ENCODE measurements at regions not wholly inside any gene's neighbourhood (a gene's known extent, or its start where the extent isn't known, plus 50 kb on each side); places are given as distances from the start of the nearest gene placed in this dataset.

DNA sequence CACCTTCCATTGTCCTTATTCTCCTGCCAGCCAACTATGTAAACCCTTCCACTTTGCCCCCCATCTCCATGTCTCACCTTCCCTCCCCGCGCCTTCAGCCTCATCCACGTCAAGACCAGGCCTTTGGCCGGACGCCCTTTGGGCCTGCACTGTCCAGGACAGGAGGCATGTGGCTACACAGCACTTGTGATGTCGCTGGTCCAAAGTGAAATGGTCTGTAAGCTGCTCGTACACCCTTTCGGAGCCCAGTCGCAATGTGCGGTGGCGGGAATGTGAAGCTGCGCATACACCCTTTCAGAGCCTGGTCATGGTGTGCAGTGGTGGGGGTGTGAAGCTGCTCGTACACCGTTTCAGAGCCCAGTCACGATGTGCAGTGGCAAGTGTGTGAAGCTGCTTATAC is 247.9 kb upstream of the RGS6 start:
- FAIRE-seq, result no peak
- Histone ChIP-seq H2AFZ (ENCODE audit: low read depth, low read length) (no peak overlapping the region), H3K27me3 (ENCODE audit: control insufficient read depth in 2 of 2, insufficient read depth in 2 of 2, low read length in 2 of 2) (no peaks in the 10 kb centered on the region), H3K36me3 (ENCODE audit: control insufficient read depth in 2 of 2, extremely low read depth in 1 of 2, insufficient read depth in 2 of 2, low read length in 2 of 2) (no peaks in the 10 kb centered on the region), H3K9me1 (replicated peaks; ENCODE audit: control insufficient read depth, extremely low read depth, insufficient read depth, low read length) (no peaks in the 10 kb centered on the region), H3K79me2 (ENCODE audit: control insufficient read depth, insufficient read depth, low read length) (no peaks in the 10 kb centered on the region), H3K9ac (replicated peaks; ENCODE audit: extremely low read depth, insufficient read depth, low read length) (no peak overlapping the region), H3K4me1 (ENCODE audit: control insufficient read depth, extremely low read depth, insufficient read depth, low read length) (no peaks in the 10 kb centered on the region), H3K4me2 (ENCODE audit: insufficient read depth, low read length) (no peak overlapping the region), H3K4me3 (replicated peaks in 1 of 3; ENCODE audit: insufficient read depth in 1 of 3, low read depth in 1 of 3, low read length in 3 of 3) (no peak overlapping the region), H3K27ac (ENCODE audit: insufficient read depth, low read depth, low read length) (no peak overlapping the region), H3K9me3 (replicated peaks; ENCODE audit: control insufficient read depth, insufficient read depth, low read length) (no peaks in the 10 kb centered on the region), H4K20me1 (replicated peaks; ENCODE audit: control insufficient read depth, extremely low read depth, insufficient read depth, low read length) (no peaks in the 10 kb centered on the region)
- CTCF ChIA-PET, result no interaction called here
- dilution Hi-C loops (cut with MboI; ENCODE audit: extremely low pct_ligation_motif_present, low sequenced_read_pairs) (no loop called here), intact Hi-C loops (cut with micrococcal nuclease) (no loop called here)
- DNase-seq (ENCODE audit: low read depth, low spot score), result no peak
- no TSS peak for BruUV-seq (replicated peaks)
- POLR2A ChIA-PET, result no interaction called here
- TF ChIP-seq MYC (IDR thresholded peaks at IDR 0.05; ENCODE audit: low read depth, low read length) (no peak), POLR2AphosphoS5 (IDR thresholded peaks at IDR 0.05; ENCODE audit: insufficient read depth, low read depth, low read length) (no peak), EZH2 (IDR thresholded peaks at IDR 0.05; ENCODE audit: borderline replicate concordance, low read depth, low read length, severe bottlenecking) (no peak), JUN (IDR thresholded peaks at IDR 0.05; ENCODE audit: borderline replicate concordance, insufficient read depth, insufficient read length, low read depth) (no peak), GATA2 (IDR thresholded peaks at IDR 0.05; ENCODE audit: insufficient read depth, insufficient read length, low read depth, low read length) (no peak), POLR2A (IDR thresholded peaks at IDR 0.05; ENCODE audit: low read depth, low read length) (no peak)
- TF ChIP-seq, protein P1, sequence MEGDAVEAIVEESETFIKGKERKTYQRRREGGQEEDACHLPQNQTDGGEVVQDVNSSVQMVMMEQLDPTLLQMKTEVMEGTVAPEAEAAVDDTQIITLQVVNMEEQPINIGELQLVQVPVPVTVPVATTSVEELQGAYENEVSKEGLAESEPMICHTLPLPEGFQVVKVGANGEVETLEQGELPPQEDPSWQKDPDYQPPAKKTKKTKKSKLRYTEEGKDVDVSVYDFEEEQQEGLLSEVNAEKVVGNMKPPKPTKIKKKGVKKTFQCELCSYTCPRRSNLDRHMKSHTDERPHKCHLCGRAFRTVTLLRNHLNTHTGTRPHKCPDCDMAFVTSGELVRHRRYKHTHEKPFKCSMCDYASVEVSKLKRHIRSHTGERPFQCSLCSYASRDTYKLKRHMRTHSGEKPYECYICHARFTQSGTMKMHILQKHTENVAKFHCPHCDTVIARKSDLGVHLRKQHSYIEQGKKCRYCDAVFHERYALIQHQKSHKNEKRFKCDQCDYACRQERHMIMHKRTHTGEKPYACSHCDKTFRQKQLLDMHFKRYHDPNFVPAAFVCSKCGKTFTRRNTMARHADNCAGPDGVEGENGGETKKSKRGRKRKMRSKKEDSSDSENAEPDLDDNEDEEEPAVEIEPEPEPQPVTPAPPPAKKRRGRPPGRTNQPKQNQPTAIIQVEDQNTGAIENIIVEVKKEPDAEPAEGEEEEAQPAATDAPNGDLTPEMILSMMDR (IDR thresholded peaks at IDR 0.05; ENCODE audit: extremely low read depth in 1 of 2, insufficient read depth in 1 of 2, low read depth in 1 of 2, low read length in 2 of 2), result no peak
- TF ChIP-seq, protein P2, sequence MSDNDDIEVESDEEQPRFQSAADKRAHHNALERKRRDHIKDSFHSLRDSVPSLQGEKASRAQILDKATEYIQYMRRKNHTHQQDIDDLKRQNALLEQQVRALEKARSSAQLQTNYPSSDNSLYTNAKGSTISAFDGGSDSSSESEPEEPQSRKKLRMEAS (IDR thresholded peaks at IDR 0.05; ENCODE audit: insufficient read depth, insufficient read length), result no peak
